ENCODE measurements at regions not wholly inside any gene's neighbourhood (a gene's known extent, or its start where the extent isn't known, plus 50 kb on each side); places are given as distances from the start of the nearest gene placed in this dataset.
"Not testable (repeated sequence)": the region's sequence is repeated elsewhere in the genome, so short reads cannot be mapped to it uniquely, and the experiment has no call there.

GRCh38 chr15:24139622-24140021 is 452.5 kb upstream of the NDN start:
- not testable (repeated sequence) for H3K27ac ChIP-seq

- not testable (repeated sequence) for H3K27ac ChIP-seq
Observed at GRCh38 chr15:24145070-24145469, 458.0 kb upstream of the NDN start.

- no peak overlapping the region for H3K27ac ChIP-seq
- TF ChIP-seq CTCF (conservative IDR thresholded peaks at IDR 0.05) (no peak), ZFX (IDR thresholded peaks at IDR 0.05) (no peak)
Observed at GRCh38 chr15:24146251-24146650, 459.1 kb upstream of the NDN start.

GRCh38 chr15:24150542-24150941 is 463.4 kb upstream of the NDN start:
- no peak overlapping the region for H3K27ac ChIP-seq
- TF ChIP-seq ZFX (IDR thresholded peaks at IDR 0.05): no peak
- no peak for TF ChIP-seq CTCF (conservative IDR thresholded peaks at IDR 0.05)

- H3K27ac ChIP-seq: not testable (repeated sequence)
Observed at GRCh38 chr15:24158306-24158705, 471.2 kb upstream of the NDN start.

- H3K27ac ChIP-seq: not testable (repeated sequence)
Observed at GRCh38 chr15:24165512-24165911, 478.4 kb upstream of the NDN start.

GRCh38 chr15:24202297-24202696 is 473.3 kb upstream of the NPAP1 start:
- not testable (repeated sequence) for H3K27ac ChIP-seq

GRCh38 chr15:24211742-24212476 is 463.7 kb upstream of the NPAP1 start:
- not testable (repeated sequence) for H3K27ac ChIP-seq

GRCh38 chr15:24223739-24224138 is 451.8 kb upstream of the NPAP1 start:
- no peak for TF ChIP-seq CTCF (conservative IDR thresholded peaks at IDR 0.05)
- TF ChIP-seq ZFX (IDR thresholded peaks at IDR 0.05): no peak
- no peak overlapping the region for H3K27ac ChIP-seq

GRCh38 chr15:24224161-24224560 is 451.4 kb upstream of the NPAP1 start:
- no peak overlapping the region for H3K27ac ChIP-seq
- TF ChIP-seq ZFX (IDR thresholded peaks at IDR 0.05) (no peak), CTCF (conservative IDR thresholded peaks at IDR 0.05) (no peak)

- H3K27ac ChIP-seq: not testable (repeated sequence)
Observed at GRCh38 chr15:24228922-24229321, 446.7 kb upstream of the NPAP1 start.

GRCh38 chr15:24233134-24233533 is 442.4 kb upstream of the NPAP1 start:
- not testable (repeated sequence) for H3K27ac ChIP-seq

- not testable (repeated sequence) for H3K27ac ChIP-seq
Observed at GRCh38 chr15:24240580-24240979, 435.0 kb upstream of the NPAP1 start.

- H3K27ac ChIP-seq: not testable (repeated sequence)
Observed at GRCh38 chr15:24259106-24259505, 416.5 kb upstream of the NPAP1 start.

GRCh38 chr15:24260407-24260806 is 415.2 kb upstream of the NPAP1 start:
- H3K27ac ChIP-seq: not testable (repeated sequence)

- H3K27ac ChIP-seq: not testable (repeated sequence)
Observed at GRCh38 chr15:24260854-24261253, 414.7 kb upstream of the NPAP1 start.

- peak overlapping the region; percentile 62 for H3K27ac ChIP-seq
Observed at GRCh38 chr15:24268536-24269165, 406.9 kb upstream of the NPAP1 start.
